Fibroblast of the aortic adventitia (primary cell): ENCODE measurements at regions not wholly inside any gene's neighbourhood (a gene's known extent, or its start where the extent isn't known, plus 50 kb on each side); places are given as distances from the start of the nearest gene placed in this dataset.

ENCODE experiments used
- DNase-seq: peaks from one replicate; pipeline ENCODE4 v3.0.0-alpha.2; 2010; ENCODE audit warnings: low read depth
- H3K4me3 ChIP-seq: 2 replicates; pipeline ENCODE4 v1.5.1; 2011; ENCODE audit warnings: low read depth, mild to moderate bottlenecking, control low read depth, low read length, moderate library complexity
- CTCF ChIP-seq: IDR thresholded peaks from 2 replicates; pipeline ENCODE4 v1.5.1; 2011; ENCODE audit warnings: mild to moderate bottlenecking, low read length, control low read depth, inconsistent platforms; ENCODE audit not compliant: insufficient read depth

GRCh38 chr22:48889887-48890692 is 937.6 kb downstream of the BRD1 start:
- TF ChIP-seq CTCF: no peak
- H3K4me3 ChIP-seq: no peak overlapping the region
- no peak for DNase-seq

GRCh38 chr22:48889209-48889830 is 938.4 kb downstream of the BRD1 start:
- H3K4me3 ChIP-seq: no peak overlapping the region
- no peak for TF ChIP-seq CTCF
- DNase-seq: no peak

- H3K4me3 ChIP-seq: no peak overlapping the region
- TF ChIP-seq CTCF: no peak
- DNase-seq: no peak
Observed at GRCh38 chr22:48888466-48889208, 939.0 kb downstream of the BRD1 start.

GRCh38 chr22:48887394-48888332 is 940.0 kb downstream of the BRD1 start:
- DNase-seq: no peak
- TF ChIP-seq CTCF: no peak
- H3K4me3 ChIP-seq: no peak overlapping the region

- TF ChIP-seq CTCF: no peak
- no peak for DNase-seq
- no peak overlapping the region for H3K4me3 ChIP-seq
Observed at GRCh38 chr22:48886604-48887393, 940.9 kb downstream of the BRD1 start.

GRCh38 chr22:48885919-48886305 is 941.8 kb downstream of the BRD1 start:
- DNase-seq: no peak
- TF ChIP-seq CTCF: no peak
- no peak overlapping the region for H3K4me3 ChIP-seq
